ENCODE measurements at regions not wholly inside any gene's neighbourhood (a gene's known extent, or its start where the extent isn't known, plus 50 kb on each side); places are given as distances from the start of the nearest gene placed in this dataset.
A peak's percentile ranks its signal among the peaks of the same experiment; 100 is the strongest.

DNA sequence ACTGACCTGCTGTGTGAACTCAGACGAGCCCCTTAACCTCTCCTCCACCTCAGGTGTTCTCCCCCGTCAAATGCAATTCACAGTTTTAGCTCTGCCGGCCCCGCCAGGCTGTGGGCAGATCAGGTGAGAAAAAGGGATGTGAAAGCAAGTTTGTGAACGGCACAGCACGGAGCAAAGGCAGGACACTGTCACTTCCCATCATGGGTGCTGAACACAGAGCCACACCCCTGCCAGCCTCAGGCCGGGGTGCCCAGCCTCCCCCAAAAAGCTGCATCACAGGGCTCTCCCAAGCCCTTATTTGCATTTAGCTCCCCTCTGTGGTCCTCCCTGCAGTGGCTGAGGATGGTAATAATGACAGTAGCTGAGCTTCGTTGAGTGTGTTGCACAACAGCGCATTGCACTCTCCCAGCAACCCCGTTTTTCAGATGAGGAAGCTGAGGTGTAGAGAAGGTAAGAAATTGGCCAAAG lies 88.8 kb upstream of the TNRC6C start:
- TF ChIP-seq EP300 (IDR thresholded peaks at IDR 0.05) (peak in 1 of 4 donors; percentile 29), CTCF (IDR thresholded peaks at IDR 0.05) (no peak)

Data from upper lobe of left lung (tissue), 4 donors.